Stimulated activated CD8-positive, alpha-beta memory T cell treated with anti-CD3 and anti-CD28 coated beads, Interleukin-4, amount 100 ng/mL, for 24 hours (primary cell): ENCODE measurements at regions not wholly inside any gene's neighbourhood (a gene's known extent, or its start where the extent isn't known, plus 50 kb on each side); places are given as distances from the start of the nearest gene placed in this dataset.

Source experiments
- DNase-seq: peaks from one replicate; pipeline ENCODE4 v3.0.0-alpha.2; 2020; ENCODE audit warnings: low read depth

- DNase-seq: peak; percentile 13
These were observed 139.0 kb upstream of the MKLN1 start for GRCh38 chr7:131188367-131189339.

GRCh38 chr7:131189488-131189887 is 138.2 kb upstream of the MKLN1 start:
- DNase-seq: no peak

- no peak for DNase-seq
These were observed 137.5 kb upstream of the MKLN1 start for GRCh38 chr7:131190146-131190545.

GRCh38 chr7:131190581-131190980 is 137.1 kb upstream of the MKLN1 start:
- DNase-seq: no peak

GRCh38 chr7:131194070-131194865 is 133.4 kb upstream of the MKLN1 start:
- DNase-seq: no peak

DNA sequence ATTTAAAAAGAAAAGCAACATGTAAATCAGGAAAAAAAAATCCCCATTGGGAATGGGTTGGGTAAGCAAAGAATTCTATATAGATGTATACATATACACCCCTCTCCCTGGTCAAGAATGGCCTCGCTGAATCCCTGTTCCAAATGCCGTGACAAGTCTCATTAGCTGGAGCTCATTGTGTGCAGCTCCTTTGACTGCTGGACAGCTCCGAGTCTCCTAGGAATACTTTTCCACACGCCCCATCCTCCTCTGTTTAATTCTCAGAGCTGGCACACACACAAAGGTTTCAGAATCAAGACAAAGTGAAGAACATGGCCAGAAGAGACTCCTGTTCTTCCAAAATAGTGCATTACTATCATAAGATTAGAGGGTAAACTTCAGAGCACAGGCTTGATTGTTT is 130.9 kb upstream of the MKLN1 start:
- no peak for DNase-seq

- DNase-seq: no peak
These were observed 129.6 kb upstream of the MKLN1 start for GRCh38 chr7:131197920-131198615.

DNA sequence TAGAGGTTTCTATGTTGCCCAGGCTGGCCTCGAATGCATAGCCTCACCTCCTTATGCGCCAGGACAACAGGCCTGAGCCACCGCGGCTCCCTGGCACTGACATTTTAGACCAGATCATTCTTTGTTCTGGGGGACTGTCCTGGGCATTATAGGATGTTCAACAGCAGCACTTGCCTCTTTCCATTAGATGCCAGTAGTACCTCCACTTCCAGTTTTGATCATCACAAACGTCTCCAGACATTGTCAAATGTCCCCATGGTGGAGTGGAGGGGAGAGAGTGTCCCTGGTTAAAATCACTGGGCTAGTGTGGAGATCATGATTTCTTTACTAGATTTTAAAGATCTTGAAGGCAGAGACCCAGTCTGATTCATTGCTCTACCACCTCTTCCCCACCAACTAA is 125.2 kb upstream of the MKLN1 start:
- DNase-seq: no peak

GRCh38 chr7:131203291-131203976 is 124.2 kb upstream of the MKLN1 start:
- no peak for DNase-seq

GRCh38 chr7:131208777-131209176 is 118.9 kb upstream of the MKLN1 start:
- no peak for DNase-seq

DNA sequence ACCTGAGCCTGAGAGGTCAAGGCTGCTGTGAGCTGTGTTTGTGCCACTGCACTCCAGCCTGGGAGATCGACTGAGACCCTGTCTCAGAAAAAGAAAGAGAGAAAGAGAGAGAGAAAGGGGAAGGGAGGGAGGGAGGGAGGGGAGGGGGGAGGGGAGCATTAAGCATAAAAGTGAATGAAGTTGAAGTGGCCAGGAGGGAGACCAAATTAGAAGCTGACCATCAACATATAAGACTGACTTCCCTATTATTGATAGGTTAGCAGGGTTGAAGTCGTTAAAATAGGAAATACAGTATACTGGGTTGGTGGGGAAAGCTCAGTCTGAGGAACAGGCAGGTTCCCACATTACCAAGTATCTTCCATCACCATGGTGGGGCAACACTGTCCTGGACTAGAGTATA is 117.1 kb upstream of the MKLN1 start:
- no peak for DNase-seq

- no peak for DNase-seq
These were observed 116.2 kb upstream of the MKLN1 start for GRCh38 chr7:131211500-131211899.

GRCh38 chr7:131212114-131212513 is 115.6 kb upstream of the MKLN1 start:
- DNase-seq: no peak

DNA sequence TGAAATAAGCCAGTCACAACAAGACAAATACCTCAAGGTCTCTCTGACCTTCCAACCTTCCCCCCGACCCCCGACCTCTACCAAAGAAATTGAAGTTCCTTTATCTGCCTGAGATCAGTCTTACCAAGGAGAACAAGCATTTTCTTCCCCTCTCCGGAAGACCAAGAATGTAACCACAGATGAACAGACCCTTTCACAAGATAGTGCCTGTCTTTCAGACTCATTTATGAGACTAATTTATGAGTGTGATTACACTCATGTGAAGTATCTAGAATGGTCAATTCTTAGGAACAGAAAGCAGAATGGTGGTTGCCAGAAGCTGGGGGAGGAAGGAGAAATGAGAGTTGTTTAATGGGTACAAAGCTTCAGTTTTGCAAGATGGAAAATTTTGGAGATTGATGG is 108.9 kb upstream of the MKLN1 start:
- no peak for DNase-seq

GRCh38 chr7:131219312-131220041 is 108.2 kb upstream of the MKLN1 start:
- DNase-seq: no peak

- no peak for DNase-seq
These were observed 106.6 kb upstream of the MKLN1 start for GRCh38 chr7:131221061-131221460.

GRCh38 chr7:131222171-131222570 is 105.5 kb upstream of the MKLN1 start:
- no peak for DNase-seq

DNA sequence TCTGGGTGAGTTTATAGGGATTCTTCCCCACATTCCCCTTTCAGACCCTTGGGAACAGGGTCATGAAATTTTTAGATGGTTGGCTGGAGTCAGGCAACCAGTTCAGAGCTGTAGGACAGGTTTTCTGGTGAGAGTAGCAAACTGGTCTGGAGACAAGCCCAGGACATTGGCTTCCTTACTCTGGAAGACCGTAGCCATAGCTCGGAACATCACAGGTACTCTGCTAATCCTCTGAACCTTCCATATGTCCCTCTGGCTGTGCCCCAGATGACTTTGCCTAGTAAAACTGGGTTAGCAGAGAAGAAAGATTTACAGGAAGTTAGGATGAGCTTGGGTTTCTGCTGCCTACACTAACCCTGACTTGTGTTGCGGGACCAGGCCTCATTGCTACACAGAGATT is 104.5 kb upstream of the MKLN1 start:
- no peak for DNase-seq

DNA sequence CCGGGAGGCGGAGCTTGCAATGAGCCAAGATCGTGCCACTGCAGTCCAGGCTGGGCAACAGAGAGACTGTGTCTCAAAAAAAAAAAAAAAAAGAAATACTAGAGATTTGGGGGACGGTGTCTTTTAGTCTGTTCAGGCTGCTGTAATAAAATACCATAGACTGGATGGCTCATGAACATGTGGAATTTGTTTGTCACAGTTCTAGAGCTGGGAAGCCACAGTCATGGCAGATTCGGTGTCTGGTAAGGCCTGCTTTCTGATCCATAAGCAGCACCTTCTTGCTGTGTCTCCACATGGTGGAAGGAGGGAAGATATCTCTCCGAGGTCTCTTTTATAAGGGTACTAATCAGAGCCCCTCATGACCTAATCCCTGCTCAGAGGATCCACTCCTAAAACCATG is 102.7 kb upstream of the MKLN1 start:
- DNase-seq: no peak

- DNase-seq: no peak
These were observed 101.8 kb upstream of the MKLN1 start for GRCh38 chr7:131225619-131226513.
